ENCODE measurements at regions not wholly inside any gene's neighbourhood (a gene's known extent, or its start where the extent isn't known, plus 50 kb on each side); places are given as distances from the start of the nearest gene placed in this dataset.

GRCh38 chr13:79686441-79686840, 205.5 kb downstream of the NDFIP2 start:
- ATAC-seq, result no peak
- no peak overlapping the region for H3K4me3 Mint-ChIP-seq
- CTCF ChIA-PET, result no interaction called here
- H3K27ac Mint-ChIP-seq, result no peak overlapping the region
- H3K36me3 Mint-ChIP-seq (ENCODE audit: low read depth), result no peaks in the 10 kb centered on the region
- H3K4me1 Mint-ChIP-seq, result no peaks in the 10 kb centered on the region
- H3K27me3 Mint-ChIP-seq, result no peaks in the 10 kb centered on the region
- intact Hi-C loops (cut with DNase I, micrococcal nuclease), result no loop called here
- DNase-seq, result no peak
- no peaks in the 10 kb centered on the region for H3K9me3 Mint-ChIP-seq (ENCODE audit: low read depth)
- POLR2A ChIA-PET, result no interaction called here

GRCh38 chr13:79684371-79684770, 203.4 kb downstream of the NDFIP2 start:
- ATAC-seq (no peak), DNase-seq (no peak)
- Mint-ChIP-seq H3K4me3 (no peak overlapping the region), H3K9me3 (ENCODE audit: low read depth) (no peaks in the 10 kb centered on the region), H3K27ac (no peak overlapping the region), H3K4me1 (no peaks in the 10 kb centered on the region), H3K27me3 (peaks cover 6% of the 10 kb centered on the region), H3K36me3 (ENCODE audit: low read depth) (no peaks in the 10 kb centered on the region)
- POLR2A ChIA-PET, result no interaction called here
- CTCF ChIA-PET, result no interaction called here
- intact Hi-C loops (cut with DNase I, micrococcal nuclease), result no loop called here

- Mint-ChIP-seq H3K36me3 (ENCODE audit: low read depth) (no peaks in the 10 kb centered on the region), H3K9me3 (ENCODE audit: low read depth) (no peaks in the 10 kb centered on the region), H3K27ac (no peak overlapping the region), H3K4me3 (no peak overlapping the region), H3K27me3 (peaks cover 8% of the 10 kb centered on the region), H3K4me1 (no peaks in the 10 kb centered on the region)
- ChIA-PET POLR2A (no interaction called here), CTCF (no interaction called here)
- ATAC-seq (no peak), DNase-seq (no peak)
- intact Hi-C loops (cut with DNase I, micrococcal nuclease), result no loop called here
Observed at GRCh38 chr13:79682164-79682563, 201.2 kb downstream of the NDFIP2 start.

- intact Hi-C loops (cut with DNase I, micrococcal nuclease), result no loop called here
- POLR2A ChIA-PET, result no interaction called here
- Mint-ChIP-seq H3K27me3 (peaks cover 8% of the 10 kb centered on the region), H3K27ac (no peak overlapping the region), H3K36me3 (ENCODE audit: low read depth) (no peaks in the 10 kb centered on the region), H3K4me3 (no peak overlapping the region), H3K4me1 (no peaks in the 10 kb centered on the region), H3K9me3 (ENCODE audit: low read depth) (no peaks in the 10 kb centered on the region)
- ATAC-seq (no peak), DNase-seq (no peak)
- CTCF ChIA-PET, result interaction anchor here (0.7 kb wide), 1 partner anchor 960 kb away, joined by 3 read pairs; no protein-coding TSS in a partner anchor
Observed at GRCh38 chr13:79681069-79681468, 200.1 kb downstream of the NDFIP2 start.

- intact Hi-C loops (cut with DNase I, micrococcal nuclease), result no loop called here
- CTCF ChIA-PET, result interaction anchor here (0.7 to 2.4 kb wide), 8 partner anchors 11 to 959 kb away, joined by 3 to 14 read pairs (median 6); no protein-coding TSS in a partner anchor
Observed at GRCh38 chr13:79680485-79680884, 199.5 kb downstream of the NDFIP2 start.

GRCh38 chr13:79679334-79679733, 198.4 kb downstream of the NDFIP2 start:
- intact Hi-C loops (cut with DNase I, micrococcal nuclease), result loop anchor here (1.0 to 5.0 kb wide), 3 partner anchors 683 to 1337 kb away; no protein-coding TSS in a partner anchor
- H3K9me3 Mint-ChIP-seq (ENCODE audit: low read depth), result no peaks in the 10 kb centered on the region
- ATAC-seq, result peak; percentile 30
- DNase-seq, result peak; percentile 73
- no peak overlapping the region for H3K4me3 Mint-ChIP-seq
- peaks cover 8% of the 10 kb centered on the region for H3K27me3 Mint-ChIP-seq
- no peaks in the 10 kb centered on the region for H3K4me1 Mint-ChIP-seq
- ChIA-PET CTCF (interaction anchor here (0.6 to 2.4 kb wide), 29 partner anchors 10 to 1338 kb away, joined by 3 to 14 read pairs (median 4); no protein-coding TSS in a partner anchor), POLR2A (no interaction called here)
- H3K36me3 Mint-ChIP-seq (ENCODE audit: low read depth), result no peaks in the 10 kb centered on the region
- H3K27ac Mint-ChIP-seq, result no peak overlapping the region

More at GRCh38 chr13:79680485-79680884, 199.5 kb downstream of the NDFIP2 start:
- H3K4me3 Mint-ChIP-seq, result no peak overlapping the region
- ATAC-seq, result no peak
- H3K27ac Mint-ChIP-seq, result no peak overlapping the region
- no peaks in the 10 kb centered on the region for H3K4me1 Mint-ChIP-seq
- H3K9me3 Mint-ChIP-seq (ENCODE audit: low read depth), result no peaks in the 10 kb centered on the region
- DNase-seq, result no peak
- POLR2A ChIA-PET, result no interaction called here
- H3K36me3 Mint-ChIP-seq (ENCODE audit: low read depth), result no peaks in the 10 kb centered on the region
- H3K27me3 Mint-ChIP-seq, result peaks cover 8% of the 10 kb centered on the region

GRCh38 chr13:79678100-79678499, 197.1 kb downstream of the NDFIP2 start:
- intact Hi-C loops (cut with DNase I, micrococcal nuclease), result loop anchor here (2.0 to 5.0 kb wide), 2 partner anchors 684 to 1339 kb away; no protein-coding TSS in a partner anchor
- Mint-ChIP-seq H3K4me3 (no peak overlapping the region), H3K27me3 (peaks cover 9% of the 10 kb centered on the region), H3K4me1 (no peaks in the 10 kb centered on the region), H3K9me3 (ENCODE audit: low read depth) (no peaks in the 10 kb centered on the region), H3K36me3 (ENCODE audit: low read depth) (no peaks in the 10 kb centered on the region), H3K27ac (no peak overlapping the region)
- ATAC-seq (no peak), DNase-seq (no peak)
- ChIA-PET POLR2A (no interaction called here), CTCF (interaction anchor here (0.7 to 2.4 kb wide), 12 partner anchors 12 to 1339 kb away, joined by 3 to 12 read pairs (median 4); no protein-coding TSS in a partner anchor)

- Mint-ChIP-seq H3K27ac (no peak overlapping the region), H3K4me3 (no peak overlapping the region), H3K27me3 (peaks cover 11% of the 10 kb centered on the region), H3K4me1 (no peaks in the 10 kb centered on the region), H3K9me3 (ENCODE audit: low read depth) (no peaks in the 10 kb centered on the region), H3K36me3 (ENCODE audit: low read depth) (no peaks in the 10 kb centered on the region)
- intact Hi-C loops (cut with DNase I, micrococcal nuclease), result loop anchor here in 1 of 2 experiments (5.0 kb wide), 1 partner anchor 686 kb away; no protein-coding TSS in a partner anchor
- no peak for DNase-seq
- CTCF ChIA-PET, result no interaction called here
- POLR2A ChIA-PET, result interaction anchor here (0.7 kb wide), 1 partner anchor 725 kb away, joined by 7 read pairs; no protein-coding TSS in a partner anchor
- ATAC-seq, result no peak
Observed at GRCh38 chr13:79675931-79676660, 195.1 kb downstream of the NDFIP2 start.

GRCh38 chr13:79674765-79675515, 194.0 kb downstream of the NDFIP2 start:
- intact Hi-C loops (cut with DNase I, micrococcal nuclease), result loop anchor here in 1 of 2 experiments (5.0 kb wide), 1 partner anchor 687 kb away; no protein-coding TSS in a partner anchor
- DNase-seq (no peak), ATAC-seq (no peak)
- ChIA-PET CTCF (interaction anchor here (0.6 to 1.0 kb wide), 2 partner anchors 124 to 251 kb away, joined by 3 read pairs; no protein-coding TSS in a partner anchor), POLR2A (interaction anchor here (0.7 kb wide), 1 partner anchor 726 kb away, joined by 7 read pairs; no protein-coding TSS in a partner anchor)
- Mint-ChIP-seq H3K4me1 (no peaks in the 10 kb centered on the region), H3K27ac (no peak overlapping the region), H3K27me3 (peaks cover 6% of the 10 kb centered on the region), H3K9me3 (ENCODE audit: low read depth) (no peaks in the 10 kb centered on the region), H3K4me3 (no peak overlapping the region), H3K36me3 (ENCODE audit: low read depth) (no peaks in the 10 kb centered on the region)

GRCh38 chr13:79673993-79674377, 193.0 kb downstream of the NDFIP2 start:
- H3K4me1 Mint-ChIP-seq, result no peaks in the 10 kb centered on the region
- no peak overlapping the region for H3K4me3 Mint-ChIP-seq
- ChIA-PET POLR2A (no interaction called here), CTCF (no interaction called here)
- H3K9me3 Mint-ChIP-seq (ENCODE audit: low read depth), result no peaks in the 10 kb centered on the region
- intact Hi-C loops (cut with DNase I, micrococcal nuclease), result no loop called here
- ATAC-seq (no peak), DNase-seq (no peak)
- H3K36me3 Mint-ChIP-seq (ENCODE audit: low read depth), result no peaks in the 10 kb centered on the region
- peaks cover 4% of the 10 kb centered on the region for H3K27me3 Mint-ChIP-seq
- no peak overlapping the region for H3K27ac Mint-ChIP-seq

- POLR2A ChIA-PET, result no interaction called here
- H3K4me3 Mint-ChIP-seq, result no peak overlapping the region
- intact Hi-C loops (cut with DNase I, micrococcal nuclease), result no loop called here
Observed at GRCh38 chr13:79673310-79673992, 192.5 kb downstream of the NDFIP2 start.

More at GRCh38 chr13:79673310-79673992, 192.5 kb downstream of the NDFIP2 start:
- Mint-ChIP-seq H3K27me3 (peaks cover 5% of the 10 kb centered on the region), H3K4me1 (no peaks in the 10 kb centered on the region), H3K9me3 (ENCODE audit: low read depth) (no peaks in the 10 kb centered on the region), H3K36me3 (ENCODE audit: low read depth) (no peaks in the 10 kb centered on the region), H3K27ac (no peak overlapping the region)
- no peak for ATAC-seq
- CTCF ChIA-PET, result no interaction called here
- no peak for DNase-seq
